Chondrocyte (in vitro differentiated cells): ENCODE measurements at regions not wholly inside any gene's neighbourhood (a gene's known extent, or its start where the extent isn't known, plus 50 kb on each side); places are given as distances from the start of the nearest gene placed in this dataset.

ENCODE experiments used
- DNase-seq: peaks from one replicate; pipeline ENCODE4 v3.0.0; 2021; ENCODE audit warnings: mixed read lengths, low spot score
- H3K27ac Mint-ChIP-seq: one replicate; pipeline ENCODE4 v1.8.0; 2021; ENCODE audit warnings: mild to moderate bottlenecking, moderate library complexity, mixed read lengths; ENCODE audit not compliant: unreplicated experiment
- H3K27me3 Mint-ChIP-seq: 2 replicates; pipeline ENCODE4 v1.8.0; 2021; ENCODE audit warnings: low read depth, mixed read lengths
- H3K36me3 Mint-ChIP-seq: 2 replicates; pipeline ENCODE4 v1.8.0; 2021; ENCODE audit warnings: low read depth, mixed read lengths
- H3K4me1 Mint-ChIP-seq: 2 replicates; pipeline ENCODE4 v1.8.0; 2021; ENCODE audit warnings: low read depth, mild to moderate bottlenecking, mixed read lengths
- H3K4me3 Mint-ChIP-seq: one replicate; pipeline ENCODE4 v1.8.0; 2021; ENCODE audit warnings: mild to moderate bottlenecking, moderate library complexity, mixed read lengths; ENCODE audit not compliant: unreplicated experiment
- H3K9me3 Mint-ChIP-seq: 2 replicates; pipeline ENCODE4 v1.8.0; 2021; ENCODE audit warnings: low read depth, mixed read lengths
- TF ChIP-seq, protein P1 (sequence below): fragments of 200-600 bp; sonication (generic); IDR thresholded peaks from 2 replicates; pipeline ENCODE4 v1.5.0; 2021; ENCODE audit warnings: antibody characterized with exemption, mild to moderate bottlenecking, moderate library complexity

DNA sequence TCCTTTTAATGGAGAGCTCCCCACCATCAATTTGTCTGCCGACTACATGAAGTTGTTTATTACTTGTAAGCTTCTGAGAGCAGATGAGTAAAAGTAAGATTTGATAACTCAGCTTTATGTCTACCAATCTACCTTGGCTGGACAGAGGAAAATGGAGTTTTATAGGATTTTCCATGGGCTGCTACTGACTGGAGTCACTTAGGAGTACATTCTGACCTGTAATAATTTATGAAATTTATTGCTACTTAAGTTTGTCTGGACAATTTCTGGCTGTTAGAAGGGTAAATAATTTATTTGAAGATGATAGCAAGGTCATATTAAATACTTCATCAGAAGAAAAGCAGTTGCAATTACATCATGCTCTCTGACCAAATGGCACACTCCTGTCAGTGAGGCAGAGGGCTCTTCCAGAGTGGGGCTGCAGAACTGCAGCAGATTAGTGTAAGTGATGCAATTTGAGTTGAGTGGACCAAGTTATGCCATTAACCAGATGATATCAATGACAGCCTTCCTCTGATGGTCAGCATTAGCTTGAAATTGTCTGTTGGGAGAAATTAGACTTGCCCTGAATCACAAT, 736.7 kb upstream of the PTBP2 start:
- Mint-ChIP-seq H3K9me3 (no peaks in the 10 kb centered on the region), H3K27ac (no peak overlapping the region), H3K27me3 (peaks cover 13% of the 10 kb centered on the region), H3K4me3 (no peak overlapping the region), H3K4me1 (no peaks in the 10 kb centered on the region), H3K36me3 (no peaks in the 10 kb centered on the region)
- no peak for DNase-seq
- TF ChIP-seq, protein P1, sequence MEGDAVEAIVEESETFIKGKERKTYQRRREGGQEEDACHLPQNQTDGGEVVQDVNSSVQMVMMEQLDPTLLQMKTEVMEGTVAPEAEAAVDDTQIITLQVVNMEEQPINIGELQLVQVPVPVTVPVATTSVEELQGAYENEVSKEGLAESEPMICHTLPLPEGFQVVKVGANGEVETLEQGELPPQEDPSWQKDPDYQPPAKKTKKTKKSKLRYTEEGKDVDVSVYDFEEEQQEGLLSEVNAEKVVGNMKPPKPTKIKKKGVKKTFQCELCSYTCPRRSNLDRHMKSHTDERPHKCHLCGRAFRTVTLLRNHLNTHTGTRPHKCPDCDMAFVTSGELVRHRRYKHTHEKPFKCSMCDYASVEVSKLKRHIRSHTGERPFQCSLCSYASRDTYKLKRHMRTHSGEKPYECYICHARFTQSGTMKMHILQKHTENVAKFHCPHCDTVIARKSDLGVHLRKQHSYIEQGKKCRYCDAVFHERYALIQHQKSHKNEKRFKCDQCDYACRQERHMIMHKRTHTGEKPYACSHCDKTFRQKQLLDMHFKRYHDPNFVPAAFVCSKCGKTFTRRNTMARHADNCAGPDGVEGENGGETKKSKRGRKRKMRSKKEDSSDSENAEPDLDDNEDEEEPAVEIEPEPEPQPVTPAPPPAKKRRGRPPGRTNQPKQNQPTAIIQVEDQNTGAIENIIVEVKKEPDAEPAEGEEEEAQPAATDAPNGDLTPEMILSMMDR = no peak

DNA sequence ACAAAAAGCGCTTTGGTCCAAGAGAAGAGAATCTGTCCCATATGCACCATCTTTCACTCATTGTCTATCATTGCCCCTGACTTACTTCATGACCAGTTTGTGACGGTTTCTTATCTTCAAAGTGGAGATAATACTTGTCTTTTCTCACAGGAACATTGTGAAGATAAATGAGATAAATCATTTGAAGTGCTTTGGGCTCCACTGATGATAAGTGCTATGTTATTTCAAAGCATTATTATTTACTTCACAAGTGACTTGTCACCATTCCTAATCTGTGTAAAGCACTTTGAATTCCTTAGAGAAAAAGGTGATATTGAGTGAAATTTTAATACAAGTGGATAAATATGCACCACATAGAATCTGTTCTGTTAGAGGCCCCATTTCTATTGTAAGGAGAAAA, 731.6 kb upstream of the PTBP2 start:
- Mint-ChIP-seq H3K9me3 (no peaks in the 10 kb centered on the region), H3K27me3 (peaks cover 8% of the 10 kb centered on the region), H3K4me3 (no peak overlapping the region), H3K36me3 (no peaks in the 10 kb centered on the region), H3K4me1 (no peaks in the 10 kb centered on the region), H3K27ac (no peak overlapping the region)
- DNase-seq = no peak
- TF ChIP-seq, protein P1 = no peak

DNA sequence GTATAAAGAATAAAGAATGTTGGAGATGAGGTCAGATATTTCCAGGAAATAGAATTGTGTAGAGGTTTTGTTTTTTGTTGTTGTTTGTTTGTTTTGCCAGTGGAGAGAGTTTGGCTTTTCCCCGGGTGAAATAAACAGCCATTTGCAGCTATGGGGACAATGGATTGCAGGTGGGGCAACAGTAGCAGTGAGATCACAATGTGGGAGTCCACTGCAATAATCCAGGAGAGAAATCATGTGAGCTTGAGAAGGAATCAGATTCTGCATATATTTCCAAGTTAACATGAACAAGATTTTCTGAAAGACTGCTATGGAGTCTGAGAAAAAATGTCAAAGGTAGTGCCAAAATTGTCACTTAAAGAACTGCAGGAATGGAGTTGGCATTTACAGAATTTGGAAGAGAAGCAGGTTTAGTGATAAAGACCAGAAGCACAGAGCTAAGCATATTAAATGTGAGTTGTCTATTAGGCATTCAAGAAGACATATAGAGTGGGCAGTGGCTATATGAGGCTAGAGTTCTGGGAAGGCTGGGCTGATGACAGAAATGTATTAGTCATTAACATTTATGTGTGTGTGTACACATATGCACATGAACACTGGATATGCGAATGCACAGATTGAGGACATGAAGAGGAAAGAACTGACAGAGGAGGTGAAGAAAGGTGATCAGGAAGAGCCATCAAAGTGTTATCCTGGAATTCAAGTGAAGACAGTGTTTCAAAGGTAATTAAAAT, 729.6 kb upstream of the PTBP2 start:
- Mint-ChIP-seq H3K9me3 (no peaks in the 10 kb centered on the region), H3K4me1 (no peaks in the 10 kb centered on the region), H3K36me3 (no peaks in the 10 kb centered on the region), H3K4me3 (no peak overlapping the region), H3K27ac (no peak overlapping the region), H3K27me3 (peaks cover 9% of the 10 kb centered on the region)
- no peak for DNase-seq
- TF ChIP-seq, protein P1 = no peak

DNA sequence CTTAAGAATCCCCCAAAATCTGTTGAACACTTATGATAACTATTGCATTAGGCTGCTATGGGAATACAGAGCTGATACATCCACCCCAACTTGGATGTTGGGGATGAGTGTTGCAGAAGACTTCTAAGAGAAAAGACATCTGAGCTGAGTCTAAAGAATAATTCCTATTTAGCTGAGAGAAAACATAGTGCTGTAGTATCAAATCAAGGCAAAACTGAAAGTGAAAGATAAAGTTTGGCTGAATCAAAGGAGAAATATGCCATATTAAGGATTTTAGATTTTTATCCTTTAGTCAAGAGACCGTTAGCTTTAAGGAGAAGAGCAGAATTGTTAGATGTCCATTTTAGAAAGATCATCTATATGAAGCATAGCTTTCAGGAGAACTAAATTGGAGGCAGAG, 726.9 kb upstream of the PTBP2 start:
- Mint-ChIP-seq H3K4me3 (no peak overlapping the region), H3K9me3 (peaks cover 2% of the 10 kb centered on the region), H3K27ac (no peak overlapping the region), H3K27me3 (peaks cover 9% of the 10 kb centered on the region), H3K4me1 (no peaks in the 10 kb centered on the region), H3K36me3 (no peaks in the 10 kb centered on the region)
- DNase-seq = no peak
- TF ChIP-seq, protein P1 = no peak

DNA sequence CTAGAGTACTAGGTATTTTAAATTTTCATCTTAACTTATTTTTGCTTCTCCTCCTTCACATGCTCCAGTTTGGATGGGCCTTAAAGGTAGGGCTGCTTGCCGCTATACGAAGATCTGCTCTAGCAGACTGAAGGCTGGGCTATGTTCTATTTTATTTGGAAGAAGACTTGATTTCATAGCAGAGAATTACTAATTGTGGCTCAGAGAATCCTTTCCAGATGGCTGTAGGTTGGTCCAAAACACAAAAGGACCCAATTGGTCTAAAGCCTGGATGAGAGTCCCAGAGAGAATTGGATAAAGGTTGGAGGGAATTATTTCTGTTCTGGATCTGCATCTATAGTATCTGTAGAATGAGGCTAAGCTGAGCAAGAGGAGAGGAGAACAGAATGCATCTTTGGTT, 719.4 kb upstream of the PTBP2 start:
- Mint-ChIP-seq H3K27me3 (peaks cover 8% of the 10 kb centered on the region), H3K4me1 (no peaks in the 10 kb centered on the region), H3K4me3 (no peak overlapping the region), H3K27ac (no peak overlapping the region), H3K9me3 (peaks cover 6% of the 10 kb centered on the region), H3K36me3 (no peaks in the 10 kb centered on the region)
- TF ChIP-seq, protein P1 = no peak
- DNase-seq = no peak
